Lower leg skin (tissue), 4 donors: ENCODE measurements at regions not wholly inside any gene's neighbourhood (a gene's known extent, or its start where the extent isn't known, plus 50 kb on each side); places are given as distances from the start of the nearest gene placed in this dataset.
"Not testable (repeated sequence)": the region's sequence is repeated elsewhere in the genome, so short reads cannot be mapped to it uniquely, and the experiment has no call there.

Experiments
- DNase-seq, 2 donors: peaks; one replicate each; pipeline ENCODE4 v3.0.0-alpha.2; 2019; ENCODE audit warnings: low spot score in 2 of 2
- H3K4me3 ChIP-seq: fragments of 200-600 bp; sonication (generic); 2 replicates; pipeline ENCODE4 v1.5.1; 2017; ENCODE audit warnings: mild to moderate bottlenecking, low read depth; ENCODE audit not compliant: poor library complexity, severe bottlenecking
- WGBS, 2 donors: methylation state at CpG; one replicate each; pipeline ENCODE4 v1.1.5; 2018; 5-methylcytosine and 5-hydroxymethylcytosine counted together
- intact Hi-C: fragments of 100-400 bp; cut with DNase I; formaldehyde crosslinking; loops from one replicate; pipeline ENCODE4 v1.15.0; 2023; ENCODE audit warnings: low total_unique reads
- TF ChIP-seq, protein P1 (sequence below), 3 donors: fragments of 450-650 bp; IDR thresholded peaks; one replicate each; pipeline ENCODE4 v1.5.1; 2016; ENCODE audit warnings: antibody characterized with exemption in 3 of 3, mild to moderate bottlenecking in 3 of 3, moderate library complexity in 2 of 3

DNA sequence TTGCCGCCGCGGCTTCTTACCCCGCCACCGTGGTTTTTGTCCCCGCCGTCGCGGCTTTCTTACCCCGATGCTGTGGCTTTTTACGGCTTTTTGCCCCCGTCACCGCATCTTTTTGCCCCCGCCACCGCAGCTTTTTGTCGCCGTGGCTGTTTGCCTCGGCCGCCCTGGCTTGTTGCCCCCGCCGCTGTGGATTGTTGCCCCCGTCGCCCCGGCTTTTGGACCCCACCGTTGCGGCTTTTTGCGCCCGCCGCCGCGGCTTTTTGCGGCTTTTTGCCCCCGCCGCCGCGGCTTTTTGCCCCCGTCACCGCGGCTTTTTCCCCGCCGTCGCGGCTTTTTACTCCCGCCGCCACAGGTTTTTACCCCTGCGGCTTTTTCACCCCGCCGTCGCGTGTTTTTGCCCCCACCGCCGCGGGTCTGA, 3934.3 kb downstream of the SRGAP2C start:
- TF ChIP-seq, protein P1, sequence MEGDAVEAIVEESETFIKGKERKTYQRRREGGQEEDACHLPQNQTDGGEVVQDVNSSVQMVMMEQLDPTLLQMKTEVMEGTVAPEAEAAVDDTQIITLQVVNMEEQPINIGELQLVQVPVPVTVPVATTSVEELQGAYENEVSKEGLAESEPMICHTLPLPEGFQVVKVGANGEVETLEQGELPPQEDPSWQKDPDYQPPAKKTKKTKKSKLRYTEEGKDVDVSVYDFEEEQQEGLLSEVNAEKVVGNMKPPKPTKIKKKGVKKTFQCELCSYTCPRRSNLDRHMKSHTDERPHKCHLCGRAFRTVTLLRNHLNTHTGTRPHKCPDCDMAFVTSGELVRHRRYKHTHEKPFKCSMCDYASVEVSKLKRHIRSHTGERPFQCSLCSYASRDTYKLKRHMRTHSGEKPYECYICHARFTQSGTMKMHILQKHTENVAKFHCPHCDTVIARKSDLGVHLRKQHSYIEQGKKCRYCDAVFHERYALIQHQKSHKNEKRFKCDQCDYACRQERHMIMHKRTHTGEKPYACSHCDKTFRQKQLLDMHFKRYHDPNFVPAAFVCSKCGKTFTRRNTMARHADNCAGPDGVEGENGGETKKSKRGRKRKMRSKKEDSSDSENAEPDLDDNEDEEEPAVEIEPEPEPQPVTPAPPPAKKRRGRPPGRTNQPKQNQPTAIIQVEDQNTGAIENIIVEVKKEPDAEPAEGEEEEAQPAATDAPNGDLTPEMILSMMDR (IDR thresholded peaks at IDR 0.05) = no peak
- H3K4me3 ChIP-seq = no peak overlapping the region
- DNase-seq = no peak
- 71% methylated on average over 53 of the region's 53 CpGs for WGBS, 2 donors
- intact Hi-C loops = no loop called here

DNA sequence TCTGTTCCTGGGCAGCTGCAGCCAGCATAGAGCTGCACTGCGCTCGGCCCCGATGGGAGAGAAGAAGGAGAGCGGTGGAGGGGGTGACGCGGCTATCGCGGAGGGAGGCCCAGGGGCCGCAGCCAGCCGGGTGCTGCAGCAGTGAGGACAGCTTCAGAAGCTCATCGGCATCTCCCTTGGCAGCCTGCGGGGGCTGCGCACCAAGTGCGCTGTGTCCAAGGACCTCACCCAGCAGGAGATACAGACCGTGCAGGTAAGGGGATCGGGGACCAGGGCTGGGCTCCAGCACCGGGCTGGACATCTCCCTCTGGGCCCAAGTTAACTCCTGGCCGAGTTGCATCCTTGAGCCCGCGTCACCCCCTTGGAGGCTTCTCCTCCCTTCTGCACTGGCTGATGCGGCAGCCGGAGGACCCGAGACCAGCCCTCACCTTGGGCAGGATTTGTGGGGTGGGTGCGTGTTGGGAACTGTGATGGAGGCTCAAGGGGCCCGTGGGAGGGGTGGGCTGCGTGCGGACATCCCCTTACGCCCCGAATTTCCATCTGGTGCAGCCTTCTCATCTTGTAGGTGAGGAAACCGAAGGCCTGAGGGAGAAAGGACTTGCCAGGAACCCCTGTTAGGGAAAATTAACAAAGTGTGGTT, 3934.9 kb downstream of the SRGAP2C start:
- intact Hi-C loops, H3K4me3 ChIP-seq, DNase-seq: not testable (repeated sequence)
- 79 to 82% methylated on average over 27 to 28 of the region's 30 CpGs for WGBS, 2 donors

DNA sequence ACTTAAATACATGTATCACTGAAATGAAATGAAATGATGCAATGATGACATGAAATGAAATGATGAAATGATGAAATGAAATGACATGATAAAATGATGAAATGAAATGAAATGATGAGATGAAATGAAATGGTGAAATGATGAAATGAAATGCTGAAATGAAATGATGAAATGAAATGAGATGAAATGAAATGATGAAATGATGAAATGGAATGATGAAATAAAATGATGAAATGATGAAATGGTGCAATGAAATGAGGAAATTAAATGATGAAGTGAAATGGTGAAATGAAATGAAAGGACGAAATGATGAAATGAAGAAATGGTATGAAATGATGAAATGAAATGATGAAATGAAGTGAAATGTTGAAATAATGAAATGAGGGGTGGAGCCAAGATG, 3937.8 kb downstream of the SRGAP2C start:
- 60 to 100% methylated on average over 1 of the region's 1 CpG for WGBS, 2 donors
- H3K4me3 ChIP-seq, intact Hi-C loops, DNase-seq: not testable (repeated sequence)
